IMR-90 (cell line): ENCODE measurements at regions not wholly inside any gene's neighbourhood (a gene's known extent, or its start where the extent isn't known, plus 50 kb on each side); places are given as distances from the start of the nearest gene placed in this dataset.

Experiments used
- CHD1 ChIP-seq: IDR thresholded peaks from 2 replicates; pipeline ENCODE4 v1.6.1; 2012; ENCODE audit warnings: low read depth, low read length, improper control_type of control experiment
- CTCF ChIP-seq: conservative IDR thresholded peaks from 2 replicates; pipeline ENCODE4 v1.5.1; 2012; ENCODE audit warnings: mild to moderate bottlenecking, low read depth, low read length, improper control_type of control experiment
- MAFK ChIP-seq: IDR thresholded peaks from 2 replicates; pipeline ENCODE4 v1.6.1; 2012; ENCODE audit warnings: low read depth, low read length, improper control_type of control experiment
- POLR2A ChIP-seq: IDR thresholded peaks from 2 replicates; pipeline ENCODE4 v1.6.1; 2012; ENCODE audit warnings: mild to moderate bottlenecking, low read depth, low read length
- RAD21 ChIP-seq: IDR thresholded peaks from 2 replicates; pipeline ENCODE4 v1.6.1; 2012; ENCODE audit warnings: low read length, improper control_type of control experiment

GRCh38 chr2:238689871-238690389 lies 158.0 kb upstream of the TWIST2 start:
- no peak for TF ChIP-seq CTCF
- TF ChIP-seq POLR2A: no peak
- TF ChIP-seq CHD1: no peak
- TF ChIP-seq MAFK: no peak
- no peak for TF ChIP-seq RAD21
